ES-I3 (cell line): ENCODE measurements at regions not wholly inside any gene's neighbourhood (a gene's known extent, or its start where the extent isn't known, plus 50 kb on each side); places are given as distances from the start of the nearest gene placed in this dataset.

ENCODE experiments used
- H3K36me3 ChIP-seq: 2 replicates; pipeline ENCODE4 v1.6.1; 2013; ENCODE audit warnings: mild to moderate bottlenecking, low read length, control low read depth, moderate library complexity; ENCODE audit not compliant: insufficient read depth
- H3K4me1 ChIP-seq: 2 replicates; pipeline ENCODE4 v1.6.1; 2013; ENCODE audit warnings: mild to moderate bottlenecking, control low read depth, low read length; ENCODE audit not compliant: insufficient read depth
- H3K9ac ChIP-seq: 2 replicates; pipeline ENCODE4 v1.6.1; 2013; ENCODE audit warnings: low read depth, mild to moderate bottlenecking, low read length, moderate library complexity
- H3K9me3 ChIP-seq: 2 replicates; pipeline ENCODE4 v1.6.1; 2013; ENCODE audit warnings: mild to moderate bottlenecking, low read length, moderate library complexity; ENCODE audit not compliant: control insufficient read depth, insufficient read depth

DNA sequence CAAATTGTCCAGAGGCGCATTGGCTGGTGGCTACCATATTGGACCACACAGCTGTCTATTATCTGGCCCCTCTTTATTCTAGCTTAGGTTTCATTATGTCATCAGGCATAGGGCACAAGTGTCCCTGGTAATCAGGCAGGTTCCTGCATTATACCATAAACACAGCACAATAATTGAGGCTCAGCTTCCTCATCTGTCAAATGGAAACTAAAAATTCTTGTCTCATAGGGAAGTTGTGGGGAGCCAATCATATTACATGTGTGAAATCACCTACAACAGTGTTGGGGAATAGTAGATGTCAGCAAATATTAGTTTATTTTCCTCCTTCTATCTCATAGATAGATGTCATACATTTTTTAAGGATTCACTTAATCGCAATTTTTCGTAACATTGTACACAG lies 231.0 kb upstream of the SORL1-AS1 start:
- Histone ChIP-seq H3K9me3 (no peaks in the 10 kb centered on the region), H3K36me3 (no peaks in the 10 kb centered on the region), H3K9ac (no peak overlapping the region), H3K4me1 (peaks cover 13% of the 10 kb centered on the region)
